Smooth muscle cell (in vitro differentiated cells): ENCODE measurements at regions not wholly inside any gene's neighbourhood (a gene's known extent, or its start where the extent isn't known, plus 50 kb on each side); places are given as distances from the start of the nearest gene placed in this dataset.

ENCODE experiments used
- DNase-seq: peaks from one replicate; lab custom pipeline; 2025; ENCODE audit not compliant: unreplicated experiment; lab: John Stamatoyannopoulos, UW
- H2AFZ ChIP-seq: fragments of 200-600 bp; sonication (generic); 2 replicates; pipeline ENCODE4 v1.6.0; 2016; ENCODE audit warnings: antibody characterized with exemption, low read depth, mild to moderate bottlenecking
- H3F3A ChIP-seq: fragments of 200-600 bp; sonication (generic); 2 replicates; pipeline ENCODE4 v1.6.0; 2017; ENCODE audit warnings: antibody characterized with exemption, low read depth
- H3K27ac ChIP-seq: fragments of 200-600 bp; sonication (generic); 2 replicates; pipeline ENCODE4 v1.5.1; 2016; ENCODE audit warnings: low read depth, mild to moderate bottlenecking
- H3K27me3 ChIP-seq: fragments of 200-600 bp; sonication (generic); 2 replicates; pipeline ENCODE4 v1.6.1; 2016; ENCODE audit warnings: low read depth, mild to moderate bottlenecking
- H3K36me3 ChIP-seq: fragments of 200-600 bp; sonication (generic); 2 replicates; pipeline ENCODE4 v1.5.1; 2016; ENCODE audit warnings: low read depth
- H3K4me1 ChIP-seq: fragments of 200-600 bp; sonication (generic); 2 replicates; pipeline ENCODE4 v1.5.1; 2016; ENCODE audit warnings: low read depth
- H3K4me2 ChIP-seq: fragments of 200-600 bp; sonication (generic); 2 replicates; pipeline ENCODE4 v1.6.0; 2016; ENCODE audit warnings: mild to moderate bottlenecking
- H3K4me3 ChIP-seq: fragments of 200-600 bp; sonication (generic); 2 replicates; pipeline ENCODE4 v1.5.1; 2016; ENCODE audit warnings: mild to moderate bottlenecking
- H3K79me2 ChIP-seq: fragments of 200-600 bp; sonication (generic); 2 replicates; pipeline ENCODE4 v1.6.0; 2016; ENCODE audit warnings: low read depth, mild to moderate bottlenecking
- H3K9ac ChIP-seq: fragments of 200-600 bp; sonication (generic); 2 replicates; pipeline ENCODE4 v1.6.0; 2016; ENCODE audit warnings: low read depth
- H3K9me3 ChIP-seq: fragments of 200-600 bp; sonication (generic); replicated peaks from 2 replicates; pipeline ENCODE4 v1.5.1; 2016; ENCODE audit warnings: low read depth
- H4K20me1 ChIP-seq: fragments of 200-600 bp; sonication (generic); 2 replicates; pipeline ENCODE4 v1.6.0; 2016; ENCODE audit warnings: low read depth
- CTCF ChIP-seq: fragments of 200-600 bp; sonication (generic); IDR thresholded peaks from 2 replicates; pipeline ENCODE4 v1.5.1; 2017; ENCODE audit warnings: borderline replicate concordance, mild to moderate bottlenecking, antibody characterized with exemption; ENCODE audit not compliant: insufficient read depth, poor library complexity, severe bottlenecking
- WGBS: methylation state at CpG from one replicate; pipeline ENCODE4 v1.1.7; 2016; ENCODE audit warnings: low lambda C conversion rate; 5-methylcytosine and 5-hydroxymethylcytosine counted together

DNA sequence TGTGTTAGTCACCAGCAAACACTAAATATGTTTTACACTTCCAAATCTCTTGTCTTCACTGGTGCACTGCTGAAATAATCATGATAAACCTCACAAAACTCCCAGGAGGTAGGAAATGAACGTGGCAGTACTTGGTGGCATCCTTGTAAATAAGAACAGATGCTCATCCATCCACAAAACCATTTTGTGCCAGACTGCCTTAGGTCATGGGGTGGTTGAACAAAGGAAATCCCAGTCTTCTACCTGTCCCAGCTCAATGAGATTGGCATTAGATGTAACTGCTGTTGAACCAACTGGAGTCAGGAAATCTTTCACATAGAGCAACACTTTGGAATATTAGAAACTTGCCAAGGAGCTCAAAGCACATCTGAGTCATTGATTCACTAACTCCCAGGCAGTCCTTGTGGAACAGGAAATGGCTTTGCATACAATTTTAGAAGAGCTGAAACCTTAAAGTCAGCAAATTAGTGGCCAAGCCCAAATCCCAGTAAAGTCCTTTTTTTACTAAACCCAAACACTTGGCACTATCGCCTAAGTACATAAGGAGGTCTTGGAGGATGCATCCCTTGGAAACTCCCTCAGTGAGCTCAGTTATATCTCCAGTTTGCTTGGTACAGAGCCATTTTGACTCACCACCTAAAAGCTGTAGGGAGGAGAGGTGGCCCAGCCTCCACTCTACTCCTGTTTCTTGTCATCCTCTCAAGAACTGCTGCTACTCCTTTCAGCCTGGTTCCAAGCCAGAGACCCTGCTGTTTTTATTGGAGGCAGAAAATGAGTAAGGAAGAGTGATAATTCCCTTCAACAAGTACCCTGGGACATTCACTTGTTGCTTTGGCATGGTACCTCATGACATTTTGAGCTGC lies 208.0 kb downstream of the NOVA1 start:
- Histone ChIP-seq H3K4me3 (no peak overlapping the region), H3K27ac (no peak overlapping the region), H3K36me3 (no peaks in the 10 kb centered on the region), H3K4me1 (no peaks in the 10 kb centered on the region), H3K9ac (no peak overlapping the region), H4K20me1 (no peaks in the 10 kb centered on the region), H2AFZ (no peak overlapping the region), H3K4me2 (no peak overlapping the region), H3K9me3 (no peaks in the 10 kb centered on the region), H3F3A (no peaks in the 10 kb centered on the region), H3K27me3 (peaks cover 24% of the 10 kb centered on the region), H3K79me2 (no peaks in the 10 kb centered on the region)
- TF ChIP-seq CTCF = no peak
- no peak for DNase-seq
- WGBS = 71% methylated on average over 2 of the region's 2 CpGs

- no peak for DNase-seq
- WGBS = 94% methylated on average over 3 of the region's 3 CpGs
- Histone ChIP-seq H3K9ac (no peak overlapping the region), H3F3A (no peaks in the 10 kb centered on the region), H3K27me3 (peaks cover 7% of the 10 kb centered on the region), H3K9me3 (no peaks in the 10 kb centered on the region), H3K4me3 (no peak overlapping the region), H3K4me1 (no peaks in the 10 kb centered on the region), H3K79me2 (no peaks in the 10 kb centered on the region), H4K20me1 (no peaks in the 10 kb centered on the region), H3K36me3 (no peaks in the 10 kb centered on the region), H3K27ac (no peak overlapping the region), H3K4me2 (no peak overlapping the region), H2AFZ (no peak overlapping the region)
- no peak for TF ChIP-seq CTCF
Observed at GRCh38 chr14:26385310-26385709, 212.5 kb downstream of the NOVA1 start.

DNA sequence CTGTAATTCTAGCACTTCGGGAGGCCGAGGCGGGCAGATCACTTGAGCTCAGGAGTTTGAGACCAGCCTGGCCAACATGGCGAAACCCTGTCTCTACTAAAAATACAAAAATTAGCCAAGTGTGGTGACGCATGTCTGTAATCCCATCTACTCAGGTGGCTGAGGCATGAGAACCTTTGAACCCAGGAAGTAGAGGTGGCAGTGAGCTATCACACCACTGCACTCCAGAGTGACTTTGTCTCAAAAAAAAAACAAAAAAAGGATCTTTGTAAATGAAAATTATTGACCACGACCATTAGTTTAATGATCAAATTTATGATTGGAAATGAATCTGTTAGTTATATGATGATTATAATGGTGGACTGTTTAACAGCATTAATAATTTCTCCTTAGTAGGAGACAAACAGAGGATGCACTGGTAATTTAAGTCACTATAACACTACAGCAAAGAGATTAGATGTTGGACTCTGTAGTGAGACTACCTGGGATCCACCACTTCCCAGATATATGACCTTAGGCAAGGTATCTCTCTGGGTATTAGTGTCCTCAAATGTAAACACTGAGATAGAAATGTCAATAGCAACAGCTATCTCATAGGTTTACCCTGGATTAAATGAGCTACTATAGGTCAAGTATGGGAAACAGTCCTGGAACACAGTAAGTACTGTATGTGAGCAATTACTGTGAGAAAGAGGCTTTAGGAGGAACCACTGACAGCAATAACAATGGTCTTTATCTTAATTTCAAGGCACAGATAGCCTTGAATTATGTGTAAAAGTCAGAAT lies 214.7 kb downstream of the NOVA1 start:
- 95% methylated on average over 6 of the region's 6 CpGs for WGBS
- no peak overlapping the region for H3K4me2 ChIP-seq
- H3K27me3 ChIP-seq = no peaks in the 10 kb centered on the region

More for the DNA sequence above, 214.7 kb downstream of the NOVA1 start:
- H4K20me1 ChIP-seq = no peaks in the 10 kb centered on the region
- no peak overlapping the region for H3K4me3 ChIP-seq
- no peak overlapping the region for H3K9ac ChIP-seq
- H3K4me1 ChIP-seq = no peaks in the 10 kb centered on the region
- TF ChIP-seq CTCF = no peak
- H3K9me3 ChIP-seq = no peaks in the 10 kb centered on the region
- H3K27ac ChIP-seq = no peak overlapping the region
- H3K36me3 ChIP-seq = no peaks in the 10 kb centered on the region
- H3F3A ChIP-seq = no peaks in the 10 kb centered on the region
- no peaks in the 10 kb centered on the region for H3K79me2 ChIP-seq
- H2AFZ ChIP-seq = no peak overlapping the region
- DNase-seq = no peak
